Endodermal cell (in vitro differentiated cells): ENCODE measurements at regions not wholly inside any gene's neighbourhood (a gene's known extent, or its start where the extent isn't known, plus 50 kb on each side); places are given as distances from the start of the nearest gene placed in this dataset.

Source experiments
- DNase-seq: peaks from one replicate; pipeline ENCODE4 v3.0.0-alpha.2; 2017
- H3K27ac ChIP-seq: 2 replicates; pipeline ENCODE4 v1.5.1; 2013; ENCODE audit warnings: mild to moderate bottlenecking, low read depth, low read length, moderate library complexity
- H3K27me3 ChIP-seq: 2 replicates; pipeline ENCODE4 v1.6.1; 2013; ENCODE audit warnings: mild to moderate bottlenecking, low read length, moderate library complexity; ENCODE audit not compliant: insufficient read depth, control insufficient read depth, poor library complexity, severe bottlenecking
- H3K36me3 ChIP-seq: 2 replicates; pipeline ENCODE4 v1.7.0; 2013; ENCODE audit warnings: mild to moderate bottlenecking, low read length, moderate library complexity; ENCODE audit not compliant: control insufficient read depth, insufficient read depth
- H3K4me1 ChIP-seq: one replicate; pipeline ENCODE4 v1.7.0; 2013; ENCODE audit warnings: low read length; ENCODE audit not compliant: control insufficient read depth, insufficient read depth
- H3K4me3 ChIP-seq: 2 replicates; pipeline ENCODE4 v1.5.1; 2013; ENCODE audit warnings: mild to moderate bottlenecking, low read length, moderate library complexity
- H3K9ac ChIP-seq: 2 replicates; pipeline ENCODE4 v1.6.1; 2013; ENCODE audit warnings: mild to moderate bottlenecking, low read length, moderate library complexity; ENCODE audit not compliant: poor library complexity, severe bottlenecking; ENCODE audit errors: extremely low read depth
- H3K9me3 ChIP-seq: 2 replicates; pipeline ENCODE4 v1.6.1; 2013; ENCODE audit warnings: mild to moderate bottlenecking, low read length, moderate library complexity; ENCODE audit not compliant: control insufficient read depth
- H3K27ac Mint-ChIP-seq: 2 replicates; pipeline ENCODE4 v1.8.0; 2020; ENCODE audit warnings: mixed read lengths
- H3K27me3 Mint-ChIP-seq: 2 replicates; pipeline ENCODE4 v1.8.0; 2021; ENCODE audit warnings: mild to moderate bottlenecking, mixed read lengths; ENCODE audit not compliant: insufficient read depth
- H3K36me3 Mint-ChIP-seq: 2 replicates; pipeline ENCODE4 v1.8.0; 2020; ENCODE audit warnings: low read depth, mixed read lengths
- H3K4me1 Mint-ChIP-seq: 2 replicates; pipeline ENCODE4 v1.8.0; 2020; ENCODE audit warnings: mixed read lengths
- H3K4me3 Mint-ChIP-seq: 2 replicates; pipeline ENCODE4 v1.8.0; 2020; ENCODE audit warnings: mild to moderate bottlenecking, moderate library complexity, mixed read lengths
- H3K9me3 Mint-ChIP-seq: 2 replicates; pipeline ENCODE4 v1.8.0; 2020; ENCODE audit warnings: mild to moderate bottlenecking, mixed read lengths
- CTCF ChIP-seq: fragments of 200-600 bp; sonication (generic); conservative IDR thresholded peaks from 2 replicates; pipeline ENCODE4 v1.5.0; 2021; ENCODE audit warnings: antibody characterized with exemption, mild to moderate bottlenecking
- WGBS, 2 experiments: methylation state at CpG; one replicate each; pipeline versions ENCODE4 v1.1.5 to v1.1.7; 2013; ENCODE audit warnings: missing lambda C conversion rate in 2 of 2, mixed read lengths in 1 of 2; ENCODE audit not compliant: insufficient coverage in 1 of 2, insufficient read length in 1 of 2; 5-methylcytosine and 5-hydroxymethylcytosine counted together

- no peaks in the 10 kb centered on the region for H3K36me3 ChIP-seq
- Mint-ChIP-seq H3K9me3 (no peaks in the 10 kb centered on the region), H3K4me3 (no peak overlapping the region), H3K4me1 (no peaks in the 10 kb centered on the region), H3K27ac (no peak overlapping the region), H3K27me3 (no peaks in the 10 kb centered on the region), H3K36me3 (no peaks in the 10 kb centered on the region)
- H3K9ac ChIP-seq: no peak overlapping the region
- 88% methylated on average over 3 of the region's 4 CpGs; no CpG with 5 or more reads in 1 of the 2 experiments for WGBS, 2 experiments
- TF ChIP-seq CTCF: no peak
- no peak for DNase-seq
- no peaks in the 10 kb centered on the region for H3K27me3 ChIP-seq
- no peaks in the 10 kb centered on the region for H3K4me1 ChIP-seq
- H3K27ac ChIP-seq: no peak overlapping the region
- H3K4me3 ChIP-seq: no peak overlapping the region
- no peaks in the 10 kb centered on the region for H3K9me3 ChIP-seq
Measured at GRCh38 chr4:160604541-160604940, 1501.7 kb downstream of the RAPGEF2 start.

GRCh38 chr4:160611181-160611580, 1508.3 kb downstream of the RAPGEF2 start:
- H3K27ac Mint-ChIP-seq: no peak overlapping the region
- Histone ChIP-seq H3K27me3 (no peaks in the 10 kb centered on the region), H3K27ac (no peak overlapping the region), H3K36me3 (no peaks in the 10 kb centered on the region), H3K9ac (no peak overlapping the region), H3K9me3 (no peaks in the 10 kb centered on the region), H3K4me1 (no peaks in the 10 kb centered on the region), H3K4me3 (no peak overlapping the region)
- H3K27me3 Mint-ChIP-seq: no peaks in the 10 kb centered on the region
- no peaks in the 10 kb centered on the region for H3K9me3 Mint-ChIP-seq
- 93 to 100% methylated on average over 1 to 3 of the region's 3 CpGs for WGBS, 2 experiments
- H3K4me3 Mint-ChIP-seq: no peak overlapping the region
- no peak for TF ChIP-seq CTCF
- H3K4me1 Mint-ChIP-seq: no peaks in the 10 kb centered on the region
- no peak for DNase-seq
- no peaks in the 10 kb centered on the region for H3K36me3 Mint-ChIP-seq

GRCh38 chr4:160631044-160631443, 1528.2 kb downstream of the RAPGEF2 start:
- H3K9me3 ChIP-seq: peaks cover 7% of the 10 kb centered on the region
- H3K4me1 Mint-ChIP-seq: peaks cover 4% of the 10 kb centered on the region
- no peak overlapping the region for H3K27ac ChIP-seq
- H3K27me3 Mint-ChIP-seq: no peaks in the 10 kb centered on the region
- no peaks in the 10 kb centered on the region for H3K27me3 ChIP-seq
- WGBS, 2 experiments: 95 to 100% methylated on average over 1 of the region's 1 CpG
- peaks cover 5% of the 10 kb centered on the region for H3K9me3 Mint-ChIP-seq
- H3K4me3 Mint-ChIP-seq: no peak overlapping the region
- H3K9ac ChIP-seq: no peak overlapping the region
- no peaks in the 10 kb centered on the region for H3K36me3 Mint-ChIP-seq
- no peaks in the 10 kb centered on the region for H3K36me3 ChIP-seq
- TF ChIP-seq CTCF: no peak
- H3K27ac Mint-ChIP-seq: no peak overlapping the region
- H3K4me3 ChIP-seq: no peak overlapping the region
- no peaks in the 10 kb centered on the region for H3K4me1 ChIP-seq
- no peak for DNase-seq
